ENCODE measurements at regions not wholly inside any gene's neighbourhood (a gene's known extent, or its start where the extent isn't known, plus 50 kb on each side); places are given as distances from the start of the nearest gene placed in this dataset.
"Not testable (repeated sequence)": the region's sequence is repeated elsewhere in the genome, so short reads cannot be mapped to it uniquely, and the experiment has no call there.

- TF ChIP-seq, protein P1, sequence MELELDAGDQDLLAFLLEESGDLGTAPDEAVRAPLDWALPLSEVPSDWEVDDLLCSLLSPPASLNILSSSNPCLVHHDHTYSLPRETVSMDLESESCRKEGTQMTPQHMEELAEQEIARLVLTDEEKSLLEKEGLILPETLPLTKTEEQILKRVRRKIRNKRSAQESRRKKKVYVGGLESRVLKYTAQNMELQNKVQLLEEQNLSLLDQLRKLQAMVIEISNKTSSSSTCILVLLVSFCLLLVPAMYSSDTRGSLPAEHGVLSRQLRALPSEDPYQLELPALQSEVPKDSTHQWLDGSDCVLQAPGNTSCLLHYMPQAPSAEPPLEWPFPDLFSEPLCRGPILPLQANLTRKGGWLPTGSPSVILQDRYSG (CRISPR knock-in tag; IDR thresholded peaks at IDR 0.05): not testable (repeated sequence)
- TF ChIP-seq YY1 (IDR thresholded peaks at IDR 0.05; ENCODE audit: insufficient read depth, insufficient replicate concordance, low read depth, low read length); FOXM1 (CRISPR knock-in tag; IDR thresholded peaks at IDR 0.05); ZNF598 (CRISPR knock-in tag; IDR thresholded peaks at IDR 0.05; ENCODE audit: borderline replicate concordance); HCFC1 (IDR thresholded peaks at IDR 0.05; ENCODE audit: low read depth, low read length); ZNF614 (CRISPR knock-in tag; IDR thresholded peaks at IDR 0.05; ENCODE audit: borderline replicate concordance); ZNF280D (CRISPR knock-in tag; IDR thresholded peaks at IDR 0.05); ASH2L (IDR thresholded peaks at IDR 0.05; ENCODE audit: insufficient read length, low read depth, low read length); EZH2 (conservative IDR thresholded peaks at IDR 0.05; ENCODE audit: low read depth, low read length); MED1 (CRISPR knock-in tag; IDR thresholded peaks at IDR 0.05); ZNF841 (CRISPR knock-in tag; IDR thresholded peaks at IDR 0.05; ENCODE audit: borderline replicate concordance): not testable (repeated sequence)
- TF ChIP-seq, protein P2, sequence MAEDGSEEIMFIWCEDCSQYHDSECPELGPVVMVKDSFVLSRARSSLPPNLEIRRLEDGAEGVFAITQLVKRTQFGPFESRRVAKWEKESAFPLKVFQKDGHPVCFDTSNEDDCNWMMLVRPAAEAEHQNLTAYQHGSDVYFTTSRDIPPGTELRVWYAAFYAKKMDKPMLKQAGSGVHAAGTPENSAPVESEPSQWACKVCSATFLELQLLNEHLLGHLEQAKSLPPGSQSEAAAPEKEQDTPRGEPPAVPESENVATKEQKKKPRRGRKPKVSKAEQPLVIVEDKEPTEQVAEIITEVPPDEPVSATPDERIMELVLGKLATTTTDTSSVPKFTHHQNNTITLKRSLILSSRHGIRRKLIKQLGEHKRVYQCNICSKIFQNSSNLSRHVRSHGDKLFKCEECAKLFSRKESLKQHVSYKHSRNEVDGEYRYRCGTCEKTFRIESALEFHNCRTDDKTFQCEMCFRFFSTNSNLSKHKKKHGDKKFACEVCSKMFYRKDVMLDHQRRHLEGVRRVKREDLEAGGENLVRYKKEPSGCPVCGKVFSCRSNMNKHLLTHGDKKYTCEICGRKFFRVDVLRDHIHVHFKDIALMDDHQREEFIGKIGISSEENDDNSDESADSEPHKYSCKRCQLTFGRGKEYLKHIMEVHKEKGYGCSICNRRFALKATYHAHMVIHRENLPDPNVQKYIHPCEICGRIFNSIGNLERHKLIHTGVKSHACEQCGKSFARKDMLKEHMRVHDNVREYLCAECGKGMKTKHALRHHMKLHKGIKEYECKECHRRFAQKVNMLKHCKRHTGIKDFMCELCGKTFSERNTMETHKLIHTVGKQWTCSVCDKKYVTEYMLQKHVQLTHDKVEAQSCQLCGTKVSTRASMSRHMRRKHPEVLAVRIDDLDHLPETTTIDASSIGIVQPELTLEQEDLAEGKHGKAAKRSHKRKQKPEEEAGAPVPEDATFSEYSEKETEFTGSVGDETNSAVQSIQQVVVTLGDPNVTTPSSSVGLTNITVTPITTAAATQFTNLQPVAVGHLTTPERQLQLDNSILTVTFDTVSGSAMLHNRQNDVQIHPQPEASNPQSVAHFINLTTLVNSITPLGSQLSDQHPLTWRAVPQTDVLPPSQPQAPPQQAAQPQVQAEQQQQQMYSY (CRISPR knock-in tag; IDR thresholded peaks at IDR 0.05): not testable (repeated sequence)
Measured at GRCh38 chr15:32227410-32228114, 175.5 kb downstream of the GOLGA8K start.
